GM21381 (cell line): ENCODE measurements at regions not wholly inside any gene's neighbourhood (a gene's known extent, or its start where the extent isn't known, plus 50 kb on each side); places are given as distances from the start of the nearest gene placed in this dataset.
"Not testable (repeated sequence)": the region's sequence is repeated elsewhere in the genome, so short reads cannot be mapped to it uniquely, and the experiment has no call there.

Experiments
- ATAC-seq: cut with Tn5 transposase; IDR thresholded peaks from one replicate; pipeline ENCODE4 v1.9.1; 2021; ENCODE audit warnings: mild to moderate bottlenecking, moderate library complexity; ENCODE audit not compliant: unreplicated experiment

DNA sequence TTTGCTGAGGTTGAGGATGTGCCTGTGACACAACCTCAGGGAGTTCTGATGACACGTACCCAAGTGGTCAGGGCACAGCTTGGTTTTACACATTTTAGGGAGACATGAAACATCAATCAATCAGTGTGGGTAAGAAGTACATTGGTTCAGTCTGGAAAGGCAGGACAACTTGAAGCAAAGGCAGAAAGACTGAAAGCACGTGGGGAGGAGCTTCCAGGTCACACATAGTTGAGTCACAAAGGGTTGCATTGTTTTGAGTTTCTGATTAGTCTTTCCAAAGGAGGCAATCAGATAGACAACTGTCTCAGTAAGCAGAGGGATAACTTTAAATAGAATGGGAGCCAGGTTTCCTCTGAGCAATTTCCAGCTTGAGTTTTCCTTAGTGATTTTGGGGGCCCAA is 1910.0 kb upstream of the AGA start:
- no peak for ATAC-seq

GRCh38 chr4:179353786-179354185 is 1911.5 kb upstream of the AGA start:
- no peak for ATAC-seq

DNA sequence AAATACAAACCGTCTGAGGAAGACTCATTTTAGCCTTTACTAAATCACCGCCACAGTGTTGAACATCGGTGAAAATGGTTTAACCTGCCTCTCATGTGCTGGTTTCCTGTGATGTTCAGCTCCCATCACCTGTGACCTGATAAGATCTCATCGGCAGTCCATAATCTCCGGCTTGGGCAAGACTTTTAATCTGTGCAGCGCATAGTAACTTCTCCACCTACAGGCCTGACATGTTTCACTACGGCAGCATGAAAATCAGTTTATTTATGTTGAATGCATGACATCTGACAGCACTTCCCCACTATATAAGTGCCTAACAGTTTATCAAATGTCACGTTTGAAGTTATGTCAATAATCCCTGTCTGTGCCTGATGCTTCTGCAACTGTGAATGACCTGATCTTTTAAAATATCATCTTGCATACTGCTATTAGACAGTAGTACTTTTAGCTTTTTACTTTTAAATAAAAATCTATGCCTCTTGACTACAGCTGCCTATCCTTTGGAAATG is 1919.8 kb upstream of the AGA start:
- no peak for ATAC-seq

DNA sequence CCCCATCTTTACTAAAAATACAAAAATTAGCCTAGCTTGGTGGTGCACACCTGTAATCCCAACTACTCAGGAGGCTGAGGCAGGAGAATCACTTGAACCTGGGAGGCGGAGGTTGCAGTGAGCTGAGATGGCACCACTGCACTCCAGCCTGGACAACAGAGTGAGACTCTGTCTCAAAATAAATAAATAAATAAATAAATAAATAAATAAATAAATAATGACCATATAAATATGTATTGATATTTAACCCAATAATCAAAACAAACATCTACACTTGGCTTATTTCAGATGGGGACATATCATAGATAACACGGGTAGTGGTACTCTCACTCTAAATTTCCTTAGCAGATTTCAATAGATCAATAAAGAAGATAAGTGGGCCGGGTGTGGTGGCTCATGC is 1923.7 kb upstream of the AGA start:
- not testable (repeated sequence) for ATAC-seq

GRCh38 chr4:179372242-179372641 is 1930.0 kb upstream of the AGA start:
- ATAC-seq = no peak

DNA sequence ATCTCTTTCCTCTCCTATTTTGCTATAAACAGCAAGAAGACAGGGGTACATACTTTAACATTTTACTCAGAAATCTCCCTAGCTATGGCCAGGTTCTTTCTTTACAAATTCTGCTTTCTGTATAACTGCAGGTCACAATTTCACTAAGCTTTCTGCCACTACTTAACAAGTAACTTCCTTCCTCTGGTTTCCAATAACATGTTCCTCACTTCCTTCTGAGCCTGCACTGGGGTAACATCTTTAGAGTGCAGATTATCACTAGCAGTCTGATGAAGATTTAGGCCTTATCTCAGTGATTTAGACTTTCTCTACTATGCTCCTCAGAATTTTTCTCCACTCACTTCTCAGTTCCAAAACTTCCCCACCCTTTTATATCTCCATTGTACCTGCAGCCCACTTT is 1930.5 kb upstream of the AGA start:
- ATAC-seq = no peak

DNA sequence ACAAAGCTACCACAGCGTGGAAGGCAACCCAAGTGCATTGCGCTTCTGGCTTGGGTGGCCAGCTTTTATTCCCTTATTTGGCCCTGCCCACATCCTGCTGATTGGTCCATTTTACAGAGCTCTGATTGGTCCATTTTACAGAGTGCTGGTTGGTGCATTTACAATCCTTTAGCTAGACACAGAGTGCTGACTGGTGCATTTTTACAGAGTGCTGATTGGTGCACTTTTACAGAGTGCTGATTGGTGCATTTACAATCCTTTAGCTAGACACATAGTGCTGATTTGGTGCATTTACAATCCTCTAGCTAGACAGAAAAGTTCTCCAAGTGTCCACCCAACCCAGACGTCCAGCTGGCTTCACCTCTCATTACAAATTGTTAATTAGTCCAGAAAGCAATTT is 1936.6 kb upstream of the AGA start:
- ATAC-seq = not testable (repeated sequence)

DNA sequence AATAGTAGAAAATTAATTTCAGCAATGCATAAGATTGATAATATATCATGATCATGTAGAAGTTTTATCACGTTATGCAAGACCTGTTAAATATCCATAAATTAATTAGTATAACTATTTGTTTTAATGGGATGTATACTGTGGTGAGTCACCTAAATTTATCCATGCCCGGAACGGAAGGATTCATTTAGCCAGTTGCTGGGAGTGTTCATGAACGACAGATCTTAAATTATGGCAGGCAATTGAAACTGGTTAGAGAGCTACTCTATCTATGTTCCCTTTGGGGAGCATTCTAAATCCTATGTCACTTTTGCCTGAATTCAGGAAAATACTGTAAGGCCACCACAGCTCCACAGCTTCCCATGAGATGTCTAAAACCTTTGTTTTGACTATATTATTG is 1950.5 kb upstream of the AGA start:
- no peak for ATAC-seq

DNA sequence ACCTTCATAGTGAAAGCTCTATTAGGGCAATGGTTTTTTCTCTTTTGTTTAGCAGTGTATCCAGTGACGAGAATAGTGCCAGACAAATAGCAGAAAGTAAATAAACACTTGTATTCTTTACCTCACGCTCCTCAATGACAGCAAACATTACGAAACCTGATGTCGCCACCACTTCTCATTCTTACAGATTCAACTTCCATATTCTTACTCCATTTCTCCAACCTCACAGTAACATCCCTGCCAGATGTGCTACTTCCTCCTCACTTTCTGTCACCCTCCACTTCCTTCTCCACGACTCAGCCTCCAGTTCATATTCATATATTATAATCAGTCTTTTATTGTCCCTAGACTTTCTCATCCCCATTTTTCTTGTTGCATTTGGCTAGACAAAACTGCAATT is 1956.2 kb upstream of the AGA start:
- no peak for ATAC-seq

DNA sequence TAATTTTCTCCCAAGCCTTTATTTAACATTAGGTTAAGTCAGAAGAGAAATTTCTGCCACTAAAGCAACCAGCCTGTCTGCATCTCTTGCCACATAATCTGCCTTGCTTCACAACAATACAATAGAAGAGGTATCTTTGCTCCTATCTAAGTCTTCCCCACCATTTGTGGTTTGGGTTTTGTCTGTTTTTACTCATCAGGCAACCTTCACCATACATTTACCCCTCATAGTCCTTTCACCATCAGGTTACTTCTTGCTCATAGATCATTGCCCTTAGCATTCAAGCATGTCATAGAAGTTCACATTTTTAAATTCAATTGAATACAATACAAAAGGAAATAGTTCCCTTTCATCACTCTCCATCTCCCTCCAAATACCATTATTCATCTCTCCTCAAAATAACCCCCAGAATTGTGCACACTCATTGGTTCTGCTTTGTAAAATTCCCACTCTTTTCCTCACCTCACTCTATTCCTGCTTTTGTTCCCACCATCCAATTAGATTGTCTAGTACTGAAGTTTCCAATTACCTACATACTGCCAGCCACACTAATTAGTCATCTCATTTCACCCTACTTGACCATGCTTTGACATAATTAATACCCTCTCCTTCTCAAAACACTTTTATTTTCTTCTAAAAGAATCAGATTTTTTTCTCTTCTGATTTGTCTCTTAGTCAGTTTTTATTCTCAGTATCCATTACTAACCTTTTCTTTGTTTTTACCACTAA is 1957.0 kb upstream of the AGA start:
- no peak for ATAC-seq

DNA sequence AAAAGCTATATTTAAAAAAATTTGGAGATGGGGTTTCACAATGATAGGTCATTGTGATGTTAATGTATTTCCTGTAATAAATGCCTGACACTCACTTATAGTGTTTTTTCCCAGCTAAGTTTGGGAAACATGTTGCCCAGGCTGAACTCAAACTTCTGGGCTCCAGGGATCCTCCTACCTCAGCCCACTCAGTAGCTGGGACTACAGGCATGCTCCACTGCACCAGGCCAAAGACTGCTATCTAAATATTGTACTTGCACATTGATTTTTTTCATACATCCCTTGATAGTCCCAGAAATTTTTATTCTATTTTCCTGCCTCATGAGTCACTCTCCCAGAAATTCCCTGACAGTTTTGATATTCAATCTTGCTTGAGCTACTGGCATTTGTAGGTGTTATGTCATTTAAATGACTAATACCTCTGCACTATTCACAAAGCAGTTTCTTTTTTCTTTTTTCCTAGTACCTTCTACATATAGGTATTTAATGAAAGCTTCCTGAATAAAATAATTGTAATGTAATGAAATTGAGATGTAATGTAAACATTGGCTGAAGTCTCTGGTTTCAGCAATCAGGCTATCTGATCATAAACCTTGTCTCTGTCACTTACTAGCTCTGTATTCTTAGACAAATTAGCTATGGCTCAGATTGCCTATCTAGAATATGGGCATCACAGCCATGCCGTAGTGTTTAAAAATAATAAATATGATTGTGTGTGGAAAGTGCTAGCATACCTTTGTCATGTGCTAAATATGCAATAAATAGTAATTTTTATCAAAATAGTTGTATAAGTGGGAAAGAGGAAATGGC is 1973.0 kb upstream of the AGA start:
- ATAC-seq = no peak

- ATAC-seq = no peak
These were observed 1973.6 kb upstream of the AGA start for GRCh38 chr4:179415847-179416223.

DNA sequence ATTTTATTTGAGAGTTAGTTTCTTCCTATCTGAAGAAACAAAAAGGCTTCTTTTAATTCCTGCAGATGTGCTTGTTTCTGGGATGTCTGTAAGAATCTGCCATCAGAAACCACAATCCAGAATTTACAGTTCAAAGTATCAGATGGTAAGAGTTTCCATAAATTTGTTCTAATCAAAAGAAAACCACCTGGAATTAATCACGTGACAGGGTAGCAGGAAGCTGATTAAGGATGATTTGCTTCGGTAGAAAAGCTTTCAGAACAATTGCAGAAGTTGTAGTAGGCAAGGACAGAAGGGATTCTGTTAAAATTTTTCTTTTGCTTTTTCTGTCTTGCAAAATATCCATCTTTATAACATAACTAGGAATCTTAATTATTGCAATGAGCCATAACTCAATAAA is 1975.1 kb upstream of the AGA start:
- ATAC-seq = no peak

- no peak for ATAC-seq
These were observed 1995.7 kb upstream of the AGA start for GRCh38 chr4:179437962-179438361.

- ATAC-seq = no peak
These were observed 1999.4 kb upstream of the AGA start for GRCh38 chr4:179441596-179441995.

DNA sequence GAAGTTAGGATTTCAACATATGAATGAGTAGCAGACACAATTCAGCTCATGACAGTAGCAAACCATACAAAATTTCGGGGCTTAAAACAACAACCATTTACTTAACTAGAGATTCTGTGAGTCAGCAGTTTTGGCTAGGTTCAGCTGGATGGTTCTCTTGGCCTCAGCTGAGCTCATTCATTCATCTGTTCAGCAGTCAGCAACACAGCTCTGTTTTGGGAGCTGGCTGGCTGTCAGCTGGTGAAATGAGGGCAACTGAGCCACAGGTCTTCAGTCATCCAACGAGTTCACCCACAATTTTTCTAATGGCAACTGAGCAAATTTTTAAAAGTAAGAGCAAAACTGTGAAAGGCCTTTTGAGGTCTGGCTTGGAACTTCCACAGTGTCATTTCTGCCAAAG is 2005.1 kb upstream of the AGA start:
- no peak for ATAC-seq

GRCh38 chr4:179465131-179465797 is 2023.0 kb upstream of the AGA start:
- ATAC-seq = no peak

GRCh38 chr4:179467878-179468277 is 2025.6 kb upstream of the AGA start:
- no peak for ATAC-seq

DNA sequence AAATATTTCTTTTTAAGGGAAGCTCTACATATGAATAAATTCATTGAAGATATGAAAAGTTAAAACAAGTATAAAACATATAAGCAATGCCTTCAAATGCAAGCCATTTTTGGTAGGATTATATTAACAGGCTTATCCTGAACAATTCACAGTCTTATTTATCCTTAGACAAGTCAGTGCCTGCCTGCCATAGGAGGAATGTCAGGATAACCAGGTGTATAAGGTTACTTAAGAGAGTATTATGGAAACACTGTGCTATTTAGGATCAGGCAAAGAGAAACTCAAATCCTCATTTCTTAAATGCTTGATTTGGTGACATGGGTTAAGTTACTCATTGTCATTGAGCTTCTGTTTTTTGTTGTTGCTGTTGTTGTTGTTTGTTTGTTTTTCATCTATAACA is 2029.9 kb upstream of the AGA start:
- ATAC-seq = no peak

GRCh38 chr4:179478608-179479007 is 2036.4 kb upstream of the AGA start:
- no peak for ATAC-seq

GRCh38 chr4:179485781-179486180 is 2043.5 kb upstream of the AGA start:
- no peak for ATAC-seq
